ENCODE measurements at regions not wholly inside any gene's neighbourhood (a gene's known extent, or its start where the extent isn't known, plus 50 kb on each side); places are given as distances from the start of the nearest gene placed in this dataset.
A peak's percentile ranks its signal among the peaks of the same experiment; 100 is the strongest.
"Not testable (repeated sequence)": the region's sequence is repeated elsewhere in the genome, so short reads cannot be mapped to it uniquely, and the experiment has no call there.

DNA sequence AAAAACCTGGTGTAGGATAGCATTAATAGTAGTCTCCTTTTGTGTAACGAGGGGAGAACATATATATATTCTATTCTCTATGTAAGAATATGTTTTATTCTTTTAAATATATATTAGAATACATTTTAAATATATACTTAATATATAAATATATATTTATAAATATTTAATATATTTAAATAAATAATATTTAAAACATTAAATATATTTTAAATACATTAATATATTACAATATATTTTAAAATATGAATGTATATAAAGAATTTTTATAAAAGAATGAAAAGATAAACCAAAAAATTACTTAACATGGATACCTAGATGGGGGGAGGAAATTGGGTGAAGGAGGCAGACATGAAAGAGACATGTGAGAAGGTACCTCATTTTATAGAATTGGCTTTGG lies 53.0 kb upstream of the ZNF831 start:
- FAIRE-seq, result peak; percentile 98

DNA sequence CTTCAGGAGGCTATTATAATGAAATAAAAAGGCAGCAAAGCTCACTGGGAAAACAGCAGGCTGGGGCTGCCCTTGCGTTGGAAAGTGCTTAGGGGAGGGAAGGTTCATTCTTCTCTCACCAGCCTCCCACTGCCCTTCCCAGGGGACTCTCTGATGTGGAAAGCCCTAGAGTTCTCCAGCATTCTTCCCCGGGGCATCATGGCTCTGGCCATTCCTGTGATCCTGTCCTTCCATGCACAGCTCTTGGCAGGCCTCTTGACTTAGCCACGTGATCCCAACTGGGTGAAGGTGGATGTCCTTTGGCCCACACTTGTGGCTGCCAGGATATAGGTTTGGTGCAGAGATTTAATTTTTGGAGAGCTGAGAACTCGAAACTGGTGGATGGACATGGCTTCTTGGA lies 58.0 kb upstream of the ZNF831 start:
- no peak for FAIRE-seq

DNA sequence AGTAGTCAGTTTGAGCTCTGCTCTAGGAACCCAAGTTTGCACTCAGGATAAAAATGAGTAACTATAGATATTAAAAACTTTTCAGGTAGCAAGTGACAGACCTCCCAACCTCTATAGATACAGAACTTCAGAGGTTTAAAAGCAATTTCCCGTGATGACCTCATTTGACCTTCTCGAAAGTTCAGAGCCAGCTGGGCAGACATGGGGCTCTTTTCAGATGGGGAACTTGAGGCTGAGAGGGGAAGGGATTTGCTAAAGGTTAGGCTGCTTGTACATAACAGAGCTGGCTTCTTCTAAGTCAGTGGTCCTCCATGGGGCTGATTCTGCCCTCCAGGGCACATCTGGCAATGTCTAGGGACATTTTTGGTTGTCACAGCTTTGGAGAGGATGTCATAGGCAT lies 58.8 kb upstream of the ZNF831 start:
- FAIRE-seq, result no peak

DNA sequence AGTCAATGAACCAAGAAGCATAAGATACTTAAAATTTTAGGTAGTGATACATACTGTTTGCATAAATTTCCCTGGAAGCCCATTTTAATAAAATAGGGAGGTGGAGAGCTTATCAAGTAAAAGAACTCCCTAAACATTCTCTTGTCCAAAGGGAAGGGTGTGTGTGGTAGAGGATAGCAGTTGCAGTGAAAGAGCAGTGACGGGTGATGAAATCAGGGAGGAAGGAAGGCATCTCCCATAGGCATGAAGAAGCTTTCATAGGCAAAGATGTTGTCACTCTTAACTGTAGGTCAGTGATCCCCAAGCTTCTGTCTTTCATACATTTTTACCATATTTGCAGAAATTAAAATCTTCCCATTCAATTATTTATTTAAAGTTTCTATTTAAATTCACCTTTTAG lies 60.0 kb upstream of the ZNF831 start:
- FAIRE-seq, result no peak

DNA sequence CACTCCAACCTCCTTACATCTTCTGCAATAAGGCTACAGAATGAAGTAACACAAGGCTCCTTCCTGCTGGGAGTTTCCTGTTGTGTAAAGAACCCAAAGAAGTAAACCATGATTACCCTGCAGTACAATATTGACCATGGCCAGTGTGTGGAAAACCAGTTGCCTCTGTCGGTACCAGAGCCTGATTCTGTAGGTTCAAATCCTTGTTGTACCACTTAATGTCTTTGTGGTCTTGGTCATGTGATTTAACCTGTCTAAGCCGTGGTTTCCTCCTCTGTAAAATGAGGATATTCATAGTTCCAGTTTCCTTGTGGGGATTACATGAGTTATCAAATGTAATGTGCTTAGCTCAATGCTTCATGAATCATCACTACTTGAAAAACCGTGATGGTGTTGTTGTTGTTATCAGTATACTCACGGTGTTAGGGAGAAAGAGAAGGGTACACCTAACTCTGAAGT lies 60.3 kb upstream of the PRELID3B start:
- FAIRE-seq, result no peak

DNA sequence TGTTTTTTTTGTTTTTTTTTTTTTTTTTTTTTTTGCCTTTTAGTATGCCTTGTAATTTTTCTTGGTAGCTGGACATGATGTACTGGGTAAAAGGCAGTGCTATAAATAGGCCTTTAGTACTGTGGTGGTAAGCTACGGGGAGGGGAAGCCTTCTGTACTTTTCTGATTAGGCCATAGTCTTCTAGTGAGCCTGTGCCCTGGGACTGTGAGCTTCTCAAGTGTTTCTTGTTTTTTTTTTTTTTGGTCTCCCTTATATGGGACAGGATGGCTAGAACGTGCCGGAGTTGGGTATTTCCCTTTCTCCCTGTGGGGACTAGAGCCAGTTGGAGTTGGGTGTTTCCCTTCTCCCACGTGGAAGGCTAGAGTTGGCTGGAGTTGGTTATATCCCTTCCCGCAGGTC lies 59.4 kb upstream of the PRELID3B start:
- no peak for FAIRE-seq

DNA sequence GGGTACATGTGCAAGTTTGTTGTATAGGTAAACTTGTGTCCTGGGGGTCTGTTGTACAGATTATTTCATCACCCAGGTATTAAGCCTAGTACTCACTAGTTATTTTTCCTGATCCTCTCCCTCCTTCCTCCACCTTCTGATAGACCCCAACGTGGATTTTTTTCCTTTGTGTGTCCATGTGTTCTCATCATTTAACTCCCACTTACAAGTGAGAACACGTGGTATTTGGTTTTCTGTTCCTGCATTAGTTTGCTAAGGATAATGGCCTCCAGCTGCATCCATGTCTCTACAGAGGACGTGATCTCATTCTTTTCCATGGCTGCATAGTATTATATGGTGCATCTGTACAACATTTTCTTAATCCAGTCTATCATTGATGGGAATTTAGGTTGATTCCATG lies 57.3 kb upstream of the PRELID3B start:
- FAIRE-seq, result not testable (repeated sequence)

DNA sequence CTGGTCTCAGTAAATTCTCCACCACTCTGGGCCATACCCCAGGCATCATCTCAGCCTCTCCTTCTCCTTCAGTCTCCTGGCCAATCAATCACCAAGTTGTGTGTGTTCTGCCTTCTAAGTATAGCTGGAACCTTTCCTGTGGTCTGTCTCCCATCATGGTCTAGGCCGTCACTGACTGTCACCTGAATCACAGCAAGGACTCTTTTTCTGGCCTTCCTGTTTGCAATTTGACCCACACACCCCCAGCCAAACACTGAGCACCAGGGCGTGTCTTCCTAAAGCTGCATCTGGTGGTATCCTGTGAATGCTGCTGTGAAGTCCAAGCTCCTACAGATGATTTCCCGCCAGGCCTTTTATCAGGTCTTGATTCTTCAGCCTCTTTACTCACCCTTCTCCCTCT lies 52.6 kb upstream of the PRELID3B start:
- FAIRE-seq, result no peak

DNA sequence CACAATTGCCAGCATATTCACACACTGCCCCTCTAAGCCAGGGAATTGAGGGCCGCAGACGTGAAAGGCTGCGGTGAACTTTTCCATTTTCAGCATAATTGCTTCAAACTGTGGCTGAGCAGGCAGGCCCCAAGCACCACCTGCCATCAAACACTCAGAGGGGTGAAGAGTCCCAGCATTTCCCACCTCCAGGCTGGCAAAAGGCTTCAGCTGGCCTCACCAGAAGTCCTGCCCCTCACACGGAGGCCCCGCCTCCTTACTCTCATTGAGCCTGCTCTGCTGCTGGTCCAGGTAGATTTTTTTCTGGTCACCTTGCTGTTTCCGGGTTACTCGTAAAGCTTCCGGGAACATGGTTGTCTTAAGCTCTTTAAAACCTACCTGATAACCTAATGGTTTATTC lies 52.0 kb upstream of the PRELID3B start:
- no peak for FAIRE-seq

All from A204.1 (cell line).